SK-MEL-5 (cell line): ENCODE measurements at regions not wholly inside any gene's neighbourhood (a gene's known extent, or its start where the extent isn't known, plus 50 kb on each side); places are given as distances from the start of the nearest gene placed in this dataset.
"Not testable (repeated sequence)": the region's sequence is repeated elsewhere in the genome, so short reads cannot be mapped to it uniquely, and the experiment has no call there.

Experiments
- DNase-seq: peaks from one replicate; pipeline ENCODE4 v3.0.0-alpha.2; 2016; ENCODE audit warnings: low read depth, low spot score
- in situ Hi-C: cut with HindIII; loops from 2 replicates; pipeline ENCODE4 v1.10.0; 2016; ENCODE audit warnings: low sequenced_read_pairs, high pct_unique_total_duplicates, low pct_unique_long_range_greater_than_20kb

DNA sequence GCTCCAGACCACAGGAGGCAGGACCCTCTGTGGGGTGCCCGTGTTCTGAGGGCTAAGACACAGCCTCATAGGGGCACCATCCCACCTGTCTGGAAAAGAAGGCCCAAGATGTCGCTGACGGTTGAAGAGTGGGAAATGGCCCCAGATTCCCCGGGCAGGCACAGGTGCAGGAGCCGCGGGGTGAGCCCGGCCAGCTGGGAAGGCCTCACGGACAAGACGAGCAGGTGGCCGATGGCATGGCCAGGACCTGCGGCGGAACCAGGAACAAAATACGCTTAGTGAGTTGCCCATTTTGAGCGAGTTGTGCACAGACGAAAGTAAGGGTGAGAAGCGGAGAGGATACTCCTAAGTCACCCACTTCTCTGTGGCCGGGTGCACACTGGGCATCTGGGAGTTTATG, 1625.3 kb upstream of the GOT2 start:
- in situ Hi-C loops, DNase-seq: not testable (repeated sequence)

DNA sequence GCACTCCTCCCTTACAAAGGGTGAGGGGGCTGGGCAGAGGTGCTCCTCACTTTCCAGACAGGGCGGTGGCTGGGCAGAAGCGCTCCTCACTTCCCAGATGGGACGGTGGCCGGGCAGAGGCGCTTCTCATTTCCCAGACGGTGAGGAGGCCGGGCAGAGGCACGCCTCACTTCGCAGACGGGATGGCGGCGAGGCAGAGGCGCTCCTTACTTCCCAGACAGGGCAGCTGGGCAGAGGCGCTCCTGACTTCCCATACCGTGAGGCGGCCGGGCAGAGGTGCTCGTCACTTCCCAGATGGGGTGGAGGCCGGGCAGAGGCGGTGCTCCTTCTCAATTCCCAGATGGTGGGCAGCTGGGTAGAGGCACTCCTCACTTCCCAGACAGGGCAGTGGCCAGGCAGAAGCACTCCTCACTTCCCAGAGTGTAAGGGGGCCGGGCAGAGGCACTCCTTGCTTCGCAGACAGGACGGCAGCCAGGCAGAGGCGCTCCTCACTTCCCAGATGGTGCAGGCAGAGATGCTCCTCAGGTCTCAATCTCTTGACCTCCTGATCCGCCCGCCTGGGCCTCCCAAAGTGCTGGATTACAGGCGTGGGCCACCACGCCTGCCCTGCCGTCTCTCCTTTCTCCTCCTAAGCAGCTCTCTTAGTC, 1623.9 kb upstream of the GOT2 start:
- DNase-seq, in situ Hi-C loops: not testable (repeated sequence)

DNA sequence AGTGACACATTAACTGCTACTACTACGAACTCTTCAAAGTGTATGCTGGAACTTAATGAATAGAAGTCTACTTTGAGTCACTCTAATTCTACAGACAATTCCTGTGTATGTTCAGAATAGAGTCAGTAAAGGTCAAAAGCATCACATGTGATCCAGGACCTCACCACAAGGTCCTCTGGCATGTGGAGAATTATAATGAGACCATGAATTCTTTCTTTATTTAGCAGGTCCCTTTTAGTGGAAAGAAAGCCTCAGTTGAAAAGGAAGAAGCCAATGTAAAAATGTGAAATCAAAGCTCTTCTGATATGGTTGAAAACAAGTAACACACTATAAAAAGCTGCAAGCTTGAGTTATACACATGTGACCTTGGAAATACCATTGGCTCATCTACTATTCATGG, 1612.1 kb upstream of the GOT2 start:
- in situ Hi-C loops, result no loop called here

DNA sequence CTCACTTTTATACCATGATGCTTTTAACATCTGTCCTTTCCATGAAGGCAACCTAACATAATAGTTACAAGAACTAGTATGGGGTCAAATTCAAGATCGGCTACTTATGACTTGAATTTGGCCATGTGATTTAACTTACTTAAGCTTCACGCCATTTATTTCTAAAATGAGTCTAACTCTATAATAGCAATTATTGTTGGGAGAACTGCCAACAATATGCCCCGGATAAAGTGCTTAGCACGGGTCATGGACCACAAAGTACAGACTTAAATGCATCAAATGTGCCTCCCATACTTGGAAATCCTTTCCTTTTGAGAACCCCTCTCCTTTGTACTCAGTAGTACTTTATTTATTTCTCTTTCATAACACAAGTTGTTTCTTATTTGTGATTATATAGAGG, 1603.6 kb upstream of the GOT2 start:
- DNase-seq, result no peak
- in situ Hi-C loops, result no loop called here

More for the DNA sequence above, 1612.1 kb upstream of the GOT2 start:
- DNase-seq, result peak; percentile 68

DNA sequence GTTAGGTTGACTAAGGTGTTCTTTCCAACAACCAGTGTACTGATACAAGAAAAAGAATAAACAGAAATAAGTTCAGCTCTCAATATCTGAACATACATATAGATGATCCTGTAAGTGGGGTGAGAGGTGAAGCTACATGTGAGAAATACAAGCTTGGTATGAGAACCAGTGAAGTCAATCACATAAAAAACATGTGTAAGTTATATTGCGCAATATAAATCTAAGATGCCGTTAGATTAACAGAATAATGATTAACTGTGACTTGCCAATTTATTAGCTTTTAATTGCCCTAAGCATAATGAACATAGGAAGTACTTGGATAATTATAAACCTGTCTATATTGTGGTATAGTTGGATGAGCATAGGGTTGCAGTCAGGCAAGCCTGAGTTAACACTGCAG, 1597.1 kb upstream of the GOT2 start:
- DNase-seq, result no peak
- in situ Hi-C loops, result no loop called here

DNA sequence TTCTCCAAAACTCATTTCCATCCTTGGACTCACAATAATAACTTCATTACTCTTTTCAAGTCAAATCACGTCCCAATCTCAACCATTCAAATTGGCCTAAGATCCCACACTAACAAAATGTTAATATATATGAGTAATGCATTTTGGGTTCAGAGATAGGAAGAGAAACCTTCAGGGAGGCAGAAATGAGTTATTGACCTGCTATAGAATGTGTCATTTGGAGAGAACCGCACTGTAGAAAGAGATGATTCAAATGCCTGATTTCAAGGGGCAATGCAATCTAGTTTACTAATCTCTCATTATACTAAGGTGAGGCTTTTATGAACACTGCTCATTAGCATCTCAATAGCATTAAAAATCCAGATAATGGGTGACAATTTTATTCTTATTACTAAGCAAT, 1595.0 kb upstream of the GOT2 start:
- no peak for DNase-seq
- in situ Hi-C loops, result no loop called here

DNA sequence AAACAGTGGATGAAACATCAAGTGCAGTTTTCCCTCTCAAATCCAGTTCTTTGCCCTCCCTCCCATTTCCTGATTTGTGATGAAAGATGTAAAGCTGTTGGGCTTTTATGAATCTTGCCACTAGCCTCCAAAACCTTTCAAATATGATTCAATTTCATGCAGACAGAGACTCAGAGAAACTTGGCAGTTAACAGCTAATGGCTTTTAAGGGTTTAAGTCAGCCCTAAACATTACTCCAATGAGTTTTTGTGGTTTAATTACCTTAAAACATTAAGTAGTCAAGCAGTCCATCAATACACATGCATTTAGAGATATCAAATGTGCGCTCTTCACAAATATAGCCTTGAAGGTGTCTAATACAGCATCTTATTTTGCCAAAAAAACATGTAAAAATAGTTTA, 1594.0 kb upstream of the GOT2 start:
- DNase-seq, result no peak
- in situ Hi-C loops, result no loop called here

DNA sequence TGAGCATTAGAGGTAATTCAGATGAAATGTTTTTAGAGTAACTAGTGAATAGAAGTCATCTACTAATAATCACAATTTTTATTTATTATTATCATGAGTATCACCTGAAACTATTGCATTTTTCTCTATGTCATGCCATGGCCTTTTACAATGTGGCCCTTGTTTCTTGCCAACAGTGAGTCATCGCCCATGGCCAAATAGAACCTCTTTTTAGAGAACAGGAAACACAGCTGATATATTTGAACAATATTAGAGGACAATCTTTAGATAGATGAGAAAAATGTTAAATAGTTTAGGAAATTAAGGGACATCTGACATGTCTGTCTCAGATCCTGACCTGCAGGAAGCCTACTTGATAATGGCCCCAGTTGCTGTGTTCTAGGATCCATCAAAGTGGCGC, 1584.4 kb upstream of the GOT2 start:
- in situ Hi-C loops, result no loop called here
- peak; percentile 35 for DNase-seq

DNA sequence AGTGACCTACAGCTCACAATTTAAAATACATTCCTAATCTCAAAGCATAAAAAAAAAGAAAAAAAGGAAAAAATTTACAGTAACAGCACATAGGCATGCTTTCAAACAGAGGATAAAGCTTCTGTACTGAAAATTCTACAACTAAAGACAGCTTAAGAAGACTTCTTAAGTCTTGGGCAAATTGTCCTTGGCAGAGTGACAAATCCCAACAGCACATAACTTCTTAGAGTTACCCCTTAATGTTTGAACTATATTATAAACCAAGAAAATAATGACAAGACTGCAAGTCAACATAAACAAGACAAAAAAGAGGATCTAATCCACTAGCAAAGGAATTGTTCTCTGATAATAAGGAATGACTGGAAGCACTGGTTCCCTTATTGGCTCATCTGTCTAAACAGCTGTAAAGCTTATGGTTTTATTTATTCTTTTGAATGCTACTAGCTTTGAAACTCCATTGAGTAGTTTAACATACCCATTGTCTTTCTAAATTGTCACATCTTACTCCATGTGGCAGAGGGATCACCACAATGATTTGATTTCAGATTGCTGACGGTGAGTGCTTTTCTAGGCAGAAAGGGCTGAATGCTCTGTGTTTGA, 1576.8 kb upstream of the GOT2 start:
- in situ Hi-C loops, result no loop called here
- no peak for DNase-seq

DNA sequence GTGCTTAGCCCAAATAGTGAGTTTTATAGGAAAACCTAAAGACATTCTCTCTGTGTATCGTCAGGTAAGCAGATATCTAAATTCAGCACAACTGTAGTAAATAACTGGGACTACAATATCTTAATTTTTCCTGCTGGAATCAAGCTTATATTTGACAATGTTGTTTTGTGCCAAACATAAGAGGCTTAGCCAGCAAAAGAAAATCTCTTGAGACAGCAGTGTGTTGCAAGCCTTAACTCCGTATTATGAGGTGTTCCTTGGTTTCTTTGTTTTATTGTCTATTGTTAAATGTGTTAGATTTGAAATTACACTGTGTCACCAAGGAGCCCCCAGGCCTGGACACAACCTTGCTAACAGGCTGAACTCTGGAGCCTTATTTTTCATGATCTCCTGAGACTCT, 1570.6 kb upstream of the GOT2 start:
- DNase-seq, result no peak
- in situ Hi-C loops, result no loop called here

DNA sequence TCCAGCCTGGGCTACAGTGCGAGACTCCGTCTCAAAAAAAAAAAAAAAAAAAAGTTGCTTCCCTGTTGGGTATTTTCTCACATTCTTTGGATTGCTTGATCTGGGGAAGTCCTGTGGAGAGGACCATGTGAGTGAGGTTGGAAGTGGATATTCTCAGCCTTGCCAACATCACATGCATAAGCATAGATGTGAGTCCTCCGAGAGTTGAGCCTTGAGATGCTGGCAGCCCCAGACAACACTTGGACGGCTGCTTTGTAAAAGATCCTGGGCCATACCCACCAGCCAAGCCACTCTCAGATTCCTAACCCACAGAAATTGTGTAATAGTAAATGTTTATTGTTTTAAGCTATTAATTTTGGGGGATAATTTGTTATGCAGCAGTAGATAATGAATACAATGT, 1570.0 kb upstream of the GOT2 start:
- in situ Hi-C loops, result no loop called here
- peak; percentile 3 for DNase-seq

DNA sequence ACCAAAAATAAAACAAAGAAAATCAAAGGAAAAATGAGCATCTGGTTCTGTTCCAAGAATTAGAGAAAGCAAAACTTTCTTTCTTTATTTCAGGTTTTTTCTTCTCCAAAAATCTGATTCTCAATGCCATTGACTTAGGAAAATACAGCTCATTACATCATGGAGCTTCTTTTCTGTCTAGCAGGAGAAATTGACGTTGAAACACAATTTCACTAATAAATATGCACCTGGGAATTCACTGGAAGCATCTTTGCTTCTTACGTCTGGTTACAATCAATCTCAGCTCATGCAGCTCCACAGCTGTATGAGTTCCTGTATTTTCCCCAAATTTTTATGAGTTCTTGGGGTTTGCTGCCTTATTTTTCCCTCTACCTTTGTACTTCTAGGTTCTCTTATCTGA, 1568.6 kb upstream of the GOT2 start:
- in situ Hi-C loops, result no loop called here
- DNase-seq, result no peak

DNA sequence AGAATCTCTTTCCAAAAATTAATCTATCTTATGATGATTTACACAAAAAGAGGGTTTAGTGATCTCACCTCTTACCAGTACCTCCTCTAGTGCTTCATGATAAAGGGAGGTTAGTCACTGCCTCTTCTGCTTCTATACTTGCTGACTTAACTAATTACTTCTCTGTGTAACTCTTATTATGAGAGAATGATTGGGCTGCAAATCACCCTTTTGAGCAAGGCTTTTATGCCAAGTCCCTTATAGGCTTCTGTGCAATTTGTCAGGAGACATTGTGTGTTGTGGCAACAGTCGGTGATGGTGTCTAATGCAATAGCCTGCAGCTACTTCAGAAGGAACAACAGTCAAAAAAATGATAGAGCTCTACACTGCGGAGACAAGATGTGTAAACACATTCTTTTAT, 1568.1 kb upstream of the GOT2 start:
- DNase-seq, result no peak
- in situ Hi-C loops, result no loop called here

DNA sequence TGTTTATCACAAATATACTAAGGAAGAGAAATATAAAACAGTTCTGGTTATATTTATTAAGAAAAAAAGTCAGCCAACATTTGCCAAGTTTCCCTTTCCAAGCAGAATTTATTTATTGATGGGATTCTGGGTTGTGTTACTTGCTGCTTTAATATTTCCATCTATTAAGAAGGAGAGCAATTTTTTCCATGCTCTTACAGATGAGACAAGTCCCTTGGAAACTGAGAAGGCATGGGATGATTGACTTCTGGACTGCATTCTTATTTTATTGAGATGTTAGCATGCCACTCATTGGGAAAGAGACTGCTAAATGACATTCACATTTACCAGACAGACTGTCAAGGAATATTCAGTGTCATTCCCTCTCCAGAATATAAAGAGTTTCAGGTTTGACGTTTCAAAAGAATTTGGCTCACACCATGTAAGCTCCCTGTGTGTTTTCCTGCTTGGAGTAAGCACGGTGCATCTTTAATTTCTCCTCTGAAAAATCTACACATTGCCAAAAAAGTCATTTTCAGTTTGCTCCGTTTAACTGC, 1565.2 kb upstream of the GOT2 start:
- in situ Hi-C loops, result no loop called here
- DNase-seq, result no peak

DNA sequence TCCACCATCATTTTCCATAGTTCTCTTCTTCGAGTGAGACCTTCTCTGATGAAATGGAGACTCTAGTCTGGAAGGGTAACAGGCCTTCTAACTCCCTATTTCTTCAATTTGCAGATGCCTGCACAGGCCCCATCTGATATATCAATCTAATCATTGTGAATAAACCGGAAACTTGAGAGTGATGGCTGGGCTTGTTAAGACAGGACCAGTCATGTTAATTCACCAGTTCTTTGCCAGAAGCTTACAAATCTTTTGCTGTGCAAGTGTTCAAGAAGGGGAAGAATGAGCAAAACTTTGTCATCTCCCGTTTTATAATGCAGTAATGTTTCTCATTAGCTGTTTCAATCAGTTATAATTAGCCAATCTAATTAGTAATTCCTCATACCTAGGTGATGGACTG, 1561.3 kb upstream of the GOT2 start:
- DNase-seq, result no peak
- in situ Hi-C loops, result no loop called here

DNA sequence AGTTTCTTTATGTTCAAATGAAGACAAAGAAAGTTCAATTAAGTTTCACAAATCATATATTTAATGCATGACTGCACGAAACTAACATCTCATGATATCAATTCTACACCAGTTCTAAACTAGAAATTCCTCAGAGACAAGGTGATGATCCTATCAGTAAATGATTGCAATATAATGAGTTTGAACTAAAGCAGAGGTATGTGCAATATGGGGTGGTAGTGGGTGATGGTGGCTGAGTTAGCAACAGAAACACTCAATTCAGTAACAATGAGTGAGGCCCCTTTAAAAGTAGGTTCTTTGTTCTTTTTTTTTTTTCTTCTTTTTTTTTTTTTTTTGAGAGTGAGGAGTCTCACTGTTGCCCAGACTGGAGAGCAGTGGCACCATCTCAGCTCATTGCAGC, 1551.7 kb upstream of the GOT2 start:
- in situ Hi-C loops, result no loop called here
- no peak for DNase-seq

DNA sequence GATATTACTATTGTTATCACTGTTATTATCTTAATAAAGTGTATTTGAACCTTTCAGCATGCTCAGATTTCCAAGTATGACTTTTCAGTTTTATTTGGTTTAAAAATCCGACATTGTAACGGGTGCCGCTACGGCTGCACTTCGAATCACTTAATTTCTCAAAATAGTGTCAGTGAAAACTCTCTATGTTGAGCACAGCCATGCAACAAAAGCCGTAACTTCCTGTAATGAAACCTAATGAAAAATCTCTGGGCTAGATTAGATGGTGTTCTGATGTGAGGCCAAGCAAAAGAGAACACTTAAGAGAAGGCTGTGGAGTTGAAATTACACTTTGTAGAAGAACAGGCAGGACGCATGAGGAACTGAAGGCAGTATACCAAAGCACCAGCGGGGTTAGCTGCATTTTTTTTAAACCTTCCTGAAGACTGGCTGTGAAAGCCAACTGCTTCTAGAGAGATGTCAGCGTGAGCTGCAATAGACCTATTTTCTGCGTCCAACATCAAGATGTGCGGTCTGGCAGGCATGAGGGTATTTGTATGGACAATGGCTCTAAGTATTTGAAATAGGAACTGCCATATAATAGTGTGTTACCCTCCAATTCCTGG, 1545.0 kb upstream of the GOT2 start:
- no peak for DNase-seq

DNA sequence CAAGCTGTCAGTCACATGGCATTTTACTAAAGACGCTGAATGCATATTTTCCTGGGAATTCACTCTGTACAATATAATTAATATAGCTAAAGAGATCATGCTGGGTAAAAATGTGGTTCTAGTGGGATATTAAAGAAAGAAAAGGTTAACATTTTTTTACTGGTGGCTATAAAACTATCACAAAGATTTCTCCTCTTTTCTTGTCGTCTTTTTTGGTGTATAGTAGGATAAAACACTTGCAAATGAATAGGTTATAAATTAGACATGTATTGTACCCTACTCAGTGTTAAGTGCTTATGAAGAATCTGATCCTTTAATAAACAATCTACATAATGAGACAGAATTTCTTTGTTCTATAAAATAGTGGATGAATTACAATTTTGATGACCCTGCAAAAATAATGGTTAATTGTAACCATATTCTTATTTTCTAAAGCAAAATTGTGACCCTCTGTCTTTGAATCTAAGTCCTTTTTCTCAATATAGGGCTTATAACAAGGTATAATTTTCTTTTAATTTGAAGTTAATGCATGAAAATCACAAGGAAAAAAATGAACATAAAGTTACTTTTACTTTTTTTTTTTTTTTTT, 1540.4 kb upstream of the GOT2 start:
- in situ Hi-C loops, result no loop called here

More for the DNA sequence above, 1545.0 kb upstream of the GOT2 start:
- in situ Hi-C loops, result no loop called here

DNA sequence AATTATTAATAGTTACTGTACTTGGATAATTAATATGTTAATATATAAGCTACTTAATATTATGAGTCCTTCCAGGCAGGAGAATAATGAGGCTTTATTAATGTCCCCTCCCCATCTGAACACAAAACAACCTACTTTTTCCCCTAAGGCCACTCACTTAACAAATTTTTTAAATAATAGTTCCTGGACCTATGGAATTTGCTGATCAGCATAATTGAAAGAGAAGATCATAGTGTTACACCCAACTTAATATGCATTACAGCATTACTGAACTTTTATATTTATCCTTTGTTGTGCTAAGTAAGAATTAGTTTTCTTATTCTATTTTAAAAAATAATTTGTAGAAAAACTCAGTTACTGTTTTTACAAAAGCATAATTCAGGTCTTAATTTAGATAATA, 1537.7 kb upstream of the GOT2 start:
- no peak for DNase-seq
- in situ Hi-C loops, result no loop called here

More for the DNA sequence above, 1540.4 kb upstream of the GOT2 start:
- DNase-seq, result no peak
